ENCODE measurements at regions not wholly inside any gene's neighbourhood (a gene's known extent, or its start where the extent isn't known, plus 50 kb on each side); places are given as distances from the start of the nearest gene placed in this dataset.

DNA sequence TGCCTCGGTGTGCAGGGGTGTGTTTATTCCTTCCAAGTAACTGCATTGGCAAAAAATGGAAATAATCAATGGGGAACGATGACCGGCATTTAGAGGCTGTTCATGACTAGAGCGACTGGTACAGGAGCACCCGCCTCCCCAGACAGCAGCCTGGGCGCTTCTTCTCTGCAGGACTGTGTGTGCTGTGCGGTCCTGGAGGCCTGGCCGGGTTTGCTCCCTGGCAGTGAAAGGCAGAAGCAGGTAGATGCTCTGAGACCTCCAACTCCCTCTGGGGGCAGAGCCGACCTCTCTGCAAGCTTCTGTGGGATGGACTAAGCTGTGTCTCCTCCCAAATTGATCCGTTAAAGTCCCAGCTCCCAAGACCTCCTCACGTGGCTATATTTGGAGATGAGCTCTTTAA lies 59.2 kb upstream of the ACTRT2 start:
- H3K36me3 ChIP-seq (ENCODE audit: control insufficient read depth, insufficient read depth, low read length), result no peaks in the 10 kb centered on the region
- no peak for DNase-seq
- no CpG with 5 or more reads among the region's 11 CpGs for WGBS (ENCODE audit: insufficient coverage, low lambda C conversion rate)
- H3K4me1 ChIP-seq (ENCODE audit: control insufficient read depth, insufficient read depth, low read length), result no peaks in the 10 kb centered on the region
- no peaks in the 10 kb centered on the region for H3K9me3 ChIP-seq (ENCODE audit: control insufficient read depth, low read depth, low read length)
- H3K27me3 ChIP-seq (ENCODE audit: control insufficient read depth, insufficient read depth, low read length), result peaks cover 3% of the 10 kb centered on the region
- H3K4me3 ChIP-seq (ENCODE audit: low read length), result no peak overlapping the region
- H3K27ac ChIP-seq (ENCODE audit: low read length), result no peak overlapping the region

- Histone ChIP-seq H3K27me3 (ENCODE audit: control insufficient read depth, insufficient read depth, low read length) (peaks cover 3% of the 10 kb centered on the region), H3K27ac (ENCODE audit: low read length) (no peak overlapping the region), H3K9me3 (ENCODE audit: control insufficient read depth, low read depth, low read length) (no peaks in the 10 kb centered on the region), H3K36me3 (ENCODE audit: control insufficient read depth, insufficient read depth, low read length) (no peaks in the 10 kb centered on the region), H3K4me1 (ENCODE audit: control insufficient read depth, insufficient read depth, low read length) (no peaks in the 10 kb centered on the region), H3K4me3 (ENCODE audit: low read length) (no peak overlapping the region)
- no peak for DNase-seq
- no CpG with 5 or more reads among the region's 8 CpGs for WGBS (ENCODE audit: insufficient coverage, low lambda C conversion rate)
Measured at GRCh38 chr1:2962541-2962940, 58.7 kb upstream of the ACTRT2 start.

DNA sequence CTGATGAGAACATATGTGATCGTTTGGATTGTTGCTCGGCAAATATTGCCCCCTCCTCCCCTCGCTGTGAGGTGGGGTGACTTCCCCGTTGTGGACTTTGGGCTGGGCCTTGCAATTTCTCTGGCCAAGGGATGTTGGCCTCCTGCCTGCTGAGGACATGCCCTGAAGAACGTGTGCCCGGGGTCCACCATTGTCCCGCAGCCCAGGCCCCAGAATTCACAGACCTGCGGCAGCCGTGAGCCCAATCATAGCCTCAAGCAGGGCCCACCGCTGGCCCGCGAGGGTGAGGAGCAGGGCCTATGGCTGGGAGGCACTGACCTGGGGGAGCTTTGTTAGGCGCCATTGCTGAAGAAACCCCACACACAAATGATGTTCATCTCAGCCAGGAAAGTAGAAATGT lies 58.3 kb upstream of the ACTRT2 start:
- Histone ChIP-seq H3K27me3 (ENCODE audit: control insufficient read depth, insufficient read depth, low read length) (peaks cover 3% of the 10 kb centered on the region), H3K27ac (ENCODE audit: low read length) (no peak overlapping the region), H3K9me3 (ENCODE audit: control insufficient read depth, low read depth, low read length) (no peaks in the 10 kb centered on the region), H3K4me3 (ENCODE audit: low read length) (no peak overlapping the region), H3K4me1 (ENCODE audit: control insufficient read depth, insufficient read depth, low read length) (no peaks in the 10 kb centered on the region), H3K36me3 (ENCODE audit: control insufficient read depth, insufficient read depth, low read length) (no peaks in the 10 kb centered on the region)
- WGBS (ENCODE audit: insufficient coverage, low lambda C conversion rate), result no CpG with 5 or more reads among the region's 13 CpGs
- DNase-seq, result no peak

DNA sequence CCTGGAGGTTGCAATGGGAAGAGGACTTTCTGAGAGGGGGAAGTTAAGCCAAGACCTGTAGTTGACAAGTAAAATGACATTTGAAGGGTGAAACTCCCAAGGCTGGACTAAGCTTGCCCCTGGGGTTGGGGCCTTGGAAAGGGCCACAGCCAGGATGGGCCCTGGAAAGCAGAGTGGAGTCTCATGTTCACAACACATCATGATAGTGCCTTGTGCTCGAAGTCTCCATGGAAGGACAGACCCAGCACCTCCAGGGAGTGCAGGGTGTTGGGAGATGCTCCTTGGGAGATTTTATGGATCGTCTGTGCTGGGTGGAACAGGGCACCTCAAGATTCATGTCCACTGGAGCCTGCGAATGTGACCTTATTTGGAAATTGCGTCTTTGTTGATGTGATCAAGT lies 55.6 kb upstream of the ACTRT2 start:
- Histone ChIP-seq H3K4me3 (ENCODE audit: low read length) (no peak overlapping the region), H3K27ac (ENCODE audit: low read length) (no peak overlapping the region), H3K27me3 (ENCODE audit: control insufficient read depth, insufficient read depth, low read length) (peaks cover 3% of the 10 kb centered on the region), H3K36me3 (ENCODE audit: control insufficient read depth, insufficient read depth, low read length) (no peaks in the 10 kb centered on the region), H3K9me3 (ENCODE audit: control insufficient read depth, low read depth, low read length) (no peaks in the 10 kb centered on the region), H3K4me1 (ENCODE audit: control insufficient read depth, insufficient read depth, low read length) (peaks cover 8% of the 10 kb centered on the region)
- DNase-seq, result no peak
- WGBS (ENCODE audit: insufficient coverage, low lambda C conversion rate), result no CpG with 5 or more reads among the region's 4 CpGs

DNA sequence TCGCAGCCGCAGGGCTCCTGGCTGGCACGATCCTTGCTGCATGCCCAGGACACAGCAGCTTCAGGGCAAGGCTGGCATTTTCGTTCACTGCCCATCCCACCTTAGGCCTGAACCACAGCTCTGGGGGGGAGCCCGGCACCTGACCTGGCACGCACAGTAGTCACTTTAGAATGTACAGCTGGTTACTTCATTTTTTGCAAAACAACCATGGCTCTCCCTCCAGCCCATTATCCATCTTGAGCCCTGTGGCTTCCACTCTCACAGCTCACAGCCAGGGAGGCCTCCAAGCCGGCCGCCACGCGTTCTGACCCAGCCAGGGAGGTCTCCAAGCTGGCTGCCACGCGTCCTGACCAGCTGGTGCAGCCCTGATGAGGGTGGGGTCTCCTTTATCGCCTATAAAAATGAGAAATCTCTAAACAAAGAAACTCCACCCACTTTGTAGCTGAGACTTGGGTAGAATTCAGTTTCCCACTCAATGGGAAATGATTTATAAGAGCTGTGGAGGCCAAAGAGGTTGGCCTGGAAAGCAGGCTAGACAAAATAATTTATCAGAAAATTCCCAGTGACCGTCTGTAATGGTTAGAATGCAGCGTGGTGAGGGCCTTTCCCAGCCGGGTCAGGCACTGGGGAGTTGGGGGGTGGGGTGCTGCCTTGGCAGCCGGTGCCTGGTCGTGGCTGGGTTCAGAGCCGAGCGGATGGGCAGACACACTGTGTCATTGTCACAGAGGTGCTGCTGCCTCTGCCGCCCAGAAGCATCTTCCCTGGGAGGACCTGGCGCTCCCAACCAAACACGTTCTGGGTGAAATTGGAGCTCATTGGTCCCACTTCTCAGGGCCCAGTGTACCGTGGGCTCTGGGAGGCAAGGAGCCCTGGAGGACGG lies 54.6 kb upstream of the ACTRT2 start:
- WGBS (ENCODE audit: insufficient coverage, low lambda C conversion rate), result no CpG with 5 or more reads among the region's 25 CpGs
- H3K27me3 ChIP-seq (ENCODE audit: control insufficient read depth, insufficient read depth, low read length), result peaks cover 3% of the 10 kb centered on the region
- no peaks in the 10 kb centered on the region for H3K36me3 ChIP-seq (ENCODE audit: control insufficient read depth, insufficient read depth, low read length)
- DNase-seq, result no peak
- H3K4me1 ChIP-seq (ENCODE audit: control insufficient read depth, insufficient read depth, low read length), result peaks cover 8% of the 10 kb centered on the region
- no peak overlapping the region for H3K27ac ChIP-seq (ENCODE audit: low read length)
- H3K4me3 ChIP-seq (ENCODE audit: low read length), result no peak overlapping the region
- H3K9me3 ChIP-seq (ENCODE audit: control insufficient read depth, low read depth, low read length), result no peaks in the 10 kb centered on the region

GRCh38 chr1:2967329-2967725 lies 53.9 kb upstream of the ACTRT2 start:
- Histone ChIP-seq H3K27me3 (ENCODE audit: control insufficient read depth, insufficient read depth, low read length) (peaks cover 3% of the 10 kb centered on the region), H3K36me3 (ENCODE audit: control insufficient read depth, insufficient read depth, low read length) (no peaks in the 10 kb centered on the region), H3K4me1 (ENCODE audit: control insufficient read depth, insufficient read depth, low read length) (peaks cover 8% of the 10 kb centered on the region), H3K4me3 (ENCODE audit: low read length) (no peak overlapping the region), H3K27ac (ENCODE audit: low read length) (no peak overlapping the region), H3K9me3 (ENCODE audit: control insufficient read depth, low read depth, low read length) (no peaks in the 10 kb centered on the region)
- DNase-seq, result no peak
- no CpG with 5 or more reads among the region's 15 CpGs for WGBS (ENCODE audit: insufficient coverage, low lambda C conversion rate)

GRCh38 chr1:2967881-2968280 lies 53.4 kb upstream of the ACTRT2 start:
- no peak for DNase-seq
- Histone ChIP-seq H3K9me3 (ENCODE audit: control insufficient read depth, low read depth, low read length) (no peaks in the 10 kb centered on the region), H3K4me3 (ENCODE audit: low read length) (no peak overlapping the region), H3K27me3 (ENCODE audit: control insufficient read depth, insufficient read depth, low read length) (no peaks in the 10 kb centered on the region), H3K4me1 (ENCODE audit: control insufficient read depth, insufficient read depth, low read length) (peaks cover 8% of the 10 kb centered on the region), H3K27ac (ENCODE audit: low read length) (no peak overlapping the region), H3K36me3 (ENCODE audit: control insufficient read depth, insufficient read depth, low read length) (no peaks in the 10 kb centered on the region)
- no CpG with 5 or more reads among the region's 10 CpGs for WGBS (ENCODE audit: insufficient coverage, low lambda C conversion rate)

GRCh38 chr1:2968471-2968881 lies 52.8 kb upstream of the ACTRT2 start:
- Histone ChIP-seq H3K4me1 (ENCODE audit: control insufficient read depth, insufficient read depth, low read length) (peaks cover 8% of the 10 kb centered on the region), H3K9me3 (ENCODE audit: control insufficient read depth, low read depth, low read length) (no peaks in the 10 kb centered on the region), H3K4me3 (ENCODE audit: low read length) (no peak overlapping the region), H3K27me3 (ENCODE audit: control insufficient read depth, insufficient read depth, low read length) (no peaks in the 10 kb centered on the region), H3K36me3 (ENCODE audit: control insufficient read depth, insufficient read depth, low read length) (no peaks in the 10 kb centered on the region), H3K27ac (ENCODE audit: low read length) (no peak overlapping the region)
- no CpG with 5 or more reads among the region's 25 CpGs for WGBS (ENCODE audit: insufficient coverage, low lambda C conversion rate)
- peak; percentile 19 to 70 for DNase-seq

DNA sequence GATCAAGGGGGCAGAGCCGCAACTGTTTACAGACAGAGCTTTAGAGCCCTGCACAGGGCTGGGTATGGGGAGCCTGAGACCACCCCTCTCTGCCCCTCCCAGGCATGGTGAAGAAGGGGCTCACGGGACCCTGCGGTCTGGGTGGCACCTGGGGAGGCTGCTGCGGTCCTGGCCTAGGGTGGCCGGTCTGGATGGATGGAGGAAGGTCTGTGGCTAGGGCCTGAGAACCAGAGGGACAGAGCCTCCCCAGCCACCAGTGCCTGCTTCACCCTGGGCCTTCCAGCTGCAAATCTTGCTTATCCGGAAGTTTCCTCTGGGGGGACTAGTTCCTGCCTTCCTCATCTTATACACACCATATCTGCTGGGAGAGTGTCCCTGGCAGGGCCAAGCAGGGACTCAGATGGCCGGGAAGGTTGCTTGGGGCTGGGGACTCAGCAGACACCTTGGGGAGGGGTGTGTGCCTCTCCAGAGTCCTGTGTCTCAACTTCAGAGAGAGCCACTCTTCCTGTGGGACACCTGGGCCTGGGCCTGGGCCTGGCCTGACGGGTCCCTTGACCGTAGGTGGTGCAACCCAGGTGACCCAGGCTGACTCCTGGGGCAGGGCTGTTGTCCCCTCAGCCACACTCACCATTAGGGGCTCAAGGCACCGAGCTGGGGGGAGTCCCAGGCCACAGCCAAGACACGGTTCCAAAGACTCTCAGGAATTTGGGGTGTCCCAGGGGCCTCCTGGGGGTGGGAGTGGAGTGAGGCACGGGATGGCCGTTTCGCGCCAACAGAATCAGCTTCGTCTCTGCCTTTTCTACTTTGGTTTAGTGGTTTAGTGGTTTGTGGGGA lies 52.0 kb upstream of the ACTRT2 start:
- peaks cover 8% of the 10 kb centered on the region for H3K4me1 ChIP-seq (ENCODE audit: control insufficient read depth, insufficient read depth, low read length)
- WGBS (ENCODE audit: insufficient coverage, low lambda C conversion rate), result no CpG with 5 or more reads among the region's 16 CpGs
- no peaks in the 10 kb centered on the region for H3K9me3 ChIP-seq (ENCODE audit: control insufficient read depth, low read depth, low read length)
- H3K4me3 ChIP-seq (ENCODE audit: low read length), result no peak overlapping the region
- DNase-seq, result no peak
- H3K36me3 ChIP-seq (ENCODE audit: control insufficient read depth, insufficient read depth, low read length), result no peaks in the 10 kb centered on the region
- no peaks in the 10 kb centered on the region for H3K27me3 ChIP-seq (ENCODE audit: control insufficient read depth, insufficient read depth, low read length)
- no peak overlapping the region for H3K27ac ChIP-seq (ENCODE audit: low read length)

DNA sequence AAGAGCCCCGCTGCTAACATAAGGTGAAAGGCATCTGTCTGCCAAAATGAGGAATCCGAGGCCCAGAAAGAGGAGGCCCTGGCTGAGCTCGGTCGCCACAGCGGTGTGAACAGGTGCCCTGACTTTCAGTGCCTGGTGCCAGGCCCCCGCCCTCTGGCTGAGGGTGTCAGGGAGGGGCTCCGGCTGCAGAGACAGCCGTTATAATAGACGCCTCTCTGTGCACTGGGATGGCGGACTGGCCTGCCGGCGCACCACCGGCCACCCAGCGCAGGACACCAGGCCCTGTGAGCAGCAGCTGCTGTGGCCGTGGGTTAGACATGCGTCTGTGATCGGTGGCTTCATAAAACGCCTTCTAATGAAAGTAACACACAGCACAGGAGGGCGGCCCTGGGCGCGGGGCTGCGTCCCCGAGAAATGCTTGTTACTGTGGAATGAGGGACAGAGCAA lies 51.4 kb upstream of the ACTRT2 start:
- DNase-seq, result no peak
- H3K4me3 ChIP-seq (ENCODE audit: low read length), result no peak overlapping the region
- peaks cover 8% of the 10 kb centered on the region for H3K4me1 ChIP-seq (ENCODE audit: control insufficient read depth, insufficient read depth, low read length)

More for the DNA sequence above, 51.4 kb upstream of the ACTRT2 start:
- Histone ChIP-seq H3K9me3 (ENCODE audit: control insufficient read depth, low read depth, low read length) (no peaks in the 10 kb centered on the region), H3K27me3 (ENCODE audit: control insufficient read depth, insufficient read depth, low read length) (no peaks in the 10 kb centered on the region), H3K27ac (ENCODE audit: low read length) (no peak overlapping the region), H3K36me3 (ENCODE audit: control insufficient read depth, insufficient read depth, low read length) (no peaks in the 10 kb centered on the region)
- no CpG with 5 or more reads among the region's 23 CpGs for WGBS (ENCODE audit: insufficient coverage, low lambda C conversion rate)
